OCI-M2 (cell line): ENCODE measurements at regions not wholly inside any gene's neighbourhood (a gene's known extent, or its start where the extent isn't known, plus 50 kb on each side); places are given as distances from the start of the nearest gene placed in this dataset.

Experiments used
- DNase-seq: peaks from one replicate; lab custom pipeline; 2025; ENCODE audit not compliant: unreplicated experiment; lab: John Stamatoyannopoulos, UW

GRCh38 chr1:190540366-190540765 is 62.7 kb upstream of the BRINP3 start:
- no peak for DNase-seq

GRCh38 chr1:190551638-190552037 is 74.0 kb upstream of the BRINP3 start:
- no peak for DNase-seq

GRCh38 chr1:190560161-190560681 is 82.6 kb upstream of the BRINP3 start:
- no peak for DNase-seq

GRCh38 chr1:190563230-190563629 is 85.6 kb upstream of the BRINP3 start:
- DNase-seq: no peak

- DNase-seq: no peak
These were observed 86.5 kb upstream of the BRINP3 start for GRCh38 chr1:190564117-190564516.

- no peak for DNase-seq
These were observed 100.4 kb upstream of the BRINP3 start for GRCh38 chr1:190578017-190578416.

- no peak for DNase-seq
These were observed 100.9 kb upstream of the BRINP3 start for GRCh38 chr1:190578526-190578925.

GRCh38 chr1:190579552-190580193 is 102.0 kb upstream of the BRINP3 start:
- no peak for DNase-seq

GRCh38 chr1:190583862-190584261 is 106.2 kb upstream of the BRINP3 start:
- no peak for DNase-seq

- no peak for DNase-seq
These were observed 110.8 kb upstream of the BRINP3 start for GRCh38 chr1:190588424-190588823.

- no peak for DNase-seq
These were observed 117.8 kb upstream of the BRINP3 start for GRCh38 chr1:190595438-190595837.

GRCh38 chr1:190597294-190597693 is 119.6 kb upstream of the BRINP3 start:
- no peak for DNase-seq

- DNase-seq: no peak
These were observed 122.0 kb upstream of the BRINP3 start for GRCh38 chr1:190599670-190600069.

- no peak for DNase-seq
These were observed 124.7 kb upstream of the BRINP3 start for GRCh38 chr1:190602325-190602724.

- DNase-seq: no peak
These were observed 130.6 kb upstream of the BRINP3 start for GRCh38 chr1:190608282-190608681.

GRCh38 chr1:190615818-190616217 is 138.2 kb upstream of the BRINP3 start:
- DNase-seq: no peak

GRCh38 chr1:190616235-190616634 is 138.6 kb upstream of the BRINP3 start:
- DNase-seq: no peak

GRCh38 chr1:190619724-190620123 is 142.1 kb upstream of the BRINP3 start:
- no peak for DNase-seq

GRCh38 chr1:190633488-190633887 is 155.8 kb upstream of the BRINP3 start:
- DNase-seq: no peak

- no peak for DNase-seq
These were observed 156.5 kb upstream of the BRINP3 start for GRCh38 chr1:190634134-190634533.

- no peak for DNase-seq
These were observed 171.9 kb upstream of the BRINP3 start for GRCh38 chr1:190649553-190649952.

- no peak for DNase-seq
These were observed 181.2 kb upstream of the BRINP3 start for GRCh38 chr1:190658907-190659306.

- DNase-seq: no peak
These were observed 186.3 kb upstream of the BRINP3 start for GRCh38 chr1:190663962-190664361.
